ENCODE measurements at regions not wholly inside any gene's neighbourhood (a gene's known extent, or its start where the extent isn't known, plus 50 kb on each side); places are given as distances from the start of the nearest gene placed in this dataset.
"Not testable (repeated sequence)": the region's sequence is repeated elsewhere in the genome, so short reads cannot be mapped to it uniquely, and the experiment has no call there.

DNA sequence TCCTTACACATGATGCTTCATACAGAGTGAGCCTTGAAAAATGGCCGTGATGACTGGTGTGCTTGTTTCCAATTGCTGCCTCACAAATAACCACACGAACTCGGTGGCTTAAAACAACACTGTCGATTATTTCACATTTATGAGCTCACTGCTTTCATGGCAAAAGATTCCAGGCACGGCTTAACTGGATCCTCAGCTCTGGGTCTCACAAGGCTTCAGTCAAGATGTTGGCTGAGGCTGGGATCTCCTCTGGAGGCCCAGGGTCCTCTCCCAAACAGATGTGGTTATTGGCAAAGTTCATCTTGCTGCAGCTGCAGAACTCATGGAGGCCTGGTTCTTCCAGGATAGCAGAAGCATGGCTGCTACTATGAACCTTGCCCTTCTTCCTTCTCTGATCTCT lies 144.6 kb downstream of the TFAP2C start:
- no peak for DNase-seq

- no peak for DNase-seq
These were observed 145.8 kb downstream of the TFAP2C start for GRCh38 chr20:56774873-56775272.

DNA sequence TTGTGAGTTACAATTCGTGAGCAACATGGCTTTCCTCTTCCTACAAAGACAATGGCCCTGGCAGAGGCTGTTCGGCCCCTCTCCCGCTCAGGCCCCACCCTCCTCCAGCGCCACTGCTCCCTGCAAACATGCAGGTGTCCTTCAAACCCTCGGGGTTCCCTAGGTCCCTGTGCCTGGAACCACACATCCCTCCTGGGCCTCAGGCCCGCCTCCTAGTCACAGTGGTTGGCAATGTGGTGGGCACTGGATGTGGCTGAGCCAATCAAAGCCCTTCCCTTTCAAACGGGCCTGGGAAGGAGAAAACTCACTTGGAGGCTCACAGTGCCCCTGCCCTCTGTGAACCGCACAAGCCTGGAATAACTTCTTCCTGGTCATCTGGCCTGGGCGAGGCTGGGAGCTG lies 147.2 kb downstream of the TFAP2C start:
- no peak for DNase-seq

DNA sequence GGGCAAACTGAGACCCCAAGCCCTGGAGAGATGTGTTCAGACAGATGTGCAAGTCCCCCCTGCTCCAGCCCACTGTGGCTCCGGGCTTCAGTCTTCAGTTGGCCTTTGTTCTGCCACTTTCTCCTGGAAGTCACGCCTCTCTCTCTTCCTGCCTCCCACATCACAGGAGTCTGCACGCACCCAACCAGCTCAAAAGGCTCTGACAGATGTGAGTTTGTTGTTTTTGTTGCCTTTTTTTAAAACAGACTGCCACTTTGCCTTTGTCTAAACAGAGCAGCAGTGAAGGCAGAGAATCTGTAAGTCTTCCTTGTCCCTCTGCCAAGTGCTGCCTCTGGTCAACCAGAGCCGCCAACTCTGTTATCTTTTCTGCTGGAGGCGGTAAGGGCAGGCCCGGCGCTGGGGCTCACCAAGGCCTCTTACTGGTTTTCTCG lies 149.7 kb downstream of the TFAP2C start:
- no peak for DNase-seq

DNA sequence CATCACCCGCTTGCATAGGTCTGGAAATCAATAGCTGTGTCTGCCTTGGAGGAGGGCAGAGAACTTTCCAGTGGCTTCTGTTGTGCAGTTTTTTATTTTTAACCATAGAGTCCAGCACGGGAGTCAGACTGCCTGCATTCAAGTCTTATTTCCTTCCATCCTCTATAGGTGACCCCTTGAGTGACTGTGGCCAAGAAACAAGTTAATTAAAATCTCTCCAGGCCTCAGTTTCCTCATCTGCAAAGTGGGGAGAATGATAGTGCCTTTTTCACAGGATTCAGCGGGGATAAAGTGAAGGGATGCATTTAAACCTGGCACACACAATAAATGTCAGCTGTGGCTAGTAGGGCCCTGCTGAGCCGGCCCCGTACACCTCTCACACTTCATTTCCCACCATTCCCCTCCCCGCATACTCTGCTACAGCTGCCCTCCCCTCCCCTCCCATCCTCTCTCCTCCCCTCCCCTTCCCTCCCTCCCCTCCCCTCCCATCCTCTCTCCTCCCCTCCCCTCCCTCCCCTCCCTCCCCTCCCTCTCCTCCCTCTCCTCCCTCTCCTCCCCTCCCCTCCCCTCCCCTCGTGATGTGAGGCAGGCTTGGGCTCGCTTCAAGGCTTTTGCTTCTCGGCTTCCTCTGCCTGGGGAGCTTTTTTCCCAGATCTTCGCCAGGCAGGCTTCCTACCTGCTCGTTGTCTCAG lies 150.5 kb downstream of the TFAP2C start:
- DNase-seq = no peak

DNA sequence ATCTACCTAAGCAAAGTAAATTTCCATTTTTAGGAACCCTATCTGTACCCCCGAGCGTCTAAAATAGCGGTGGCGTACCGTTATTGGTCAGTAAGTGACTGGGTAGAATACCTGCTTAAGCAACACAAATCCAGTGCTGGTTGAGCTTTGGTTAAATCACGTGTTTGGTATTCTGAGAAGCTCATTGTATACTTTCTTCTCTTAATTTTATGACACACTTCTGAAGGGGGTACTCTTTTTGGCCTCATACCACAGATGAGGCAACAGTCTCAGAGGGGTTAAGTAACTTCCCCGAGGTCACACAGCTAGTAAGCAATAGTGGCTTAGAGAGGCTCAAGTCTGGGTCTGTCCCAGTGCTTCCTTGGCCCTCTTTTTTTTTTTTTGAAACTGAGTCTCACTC lies 151.2 kb downstream of the TFAP2C start:
- no peak for DNase-seq

- DNase-seq = no peak
These were observed 152.1 kb downstream of the TFAP2C start for GRCh38 chr20:56781108-56781739.

DNA sequence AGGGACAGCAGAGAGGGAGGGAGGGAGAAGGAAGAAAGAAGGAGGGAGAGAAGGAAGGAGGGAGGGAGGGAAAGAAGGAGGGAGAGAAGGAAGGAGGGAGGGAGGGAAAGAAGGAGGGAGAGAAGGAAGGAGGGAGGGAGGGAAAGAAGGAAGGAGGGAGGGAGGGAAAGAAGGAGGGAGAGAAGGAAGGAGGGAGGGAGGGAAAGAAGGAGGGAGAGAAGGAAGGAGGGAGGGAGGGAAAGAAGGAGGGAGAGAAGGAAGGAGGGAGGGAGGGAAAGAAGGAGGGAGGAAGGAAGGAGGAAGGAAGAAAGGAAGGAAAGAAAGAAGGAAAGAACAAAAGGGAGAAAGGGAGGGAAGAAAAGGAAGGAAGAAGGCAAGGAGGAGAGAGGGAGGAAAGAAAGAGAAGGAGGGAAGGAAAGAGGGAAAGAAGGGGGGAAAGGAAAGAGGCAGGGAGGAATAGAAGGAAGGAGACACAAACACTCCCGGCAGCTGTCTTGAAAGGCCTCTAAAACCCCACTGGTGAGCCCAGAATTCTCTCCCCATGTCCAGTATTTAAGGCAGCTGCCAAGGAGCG lies 153.0 kb downstream of the TFAP2C start:
- not testable (repeated sequence) for DNase-seq

DNA sequence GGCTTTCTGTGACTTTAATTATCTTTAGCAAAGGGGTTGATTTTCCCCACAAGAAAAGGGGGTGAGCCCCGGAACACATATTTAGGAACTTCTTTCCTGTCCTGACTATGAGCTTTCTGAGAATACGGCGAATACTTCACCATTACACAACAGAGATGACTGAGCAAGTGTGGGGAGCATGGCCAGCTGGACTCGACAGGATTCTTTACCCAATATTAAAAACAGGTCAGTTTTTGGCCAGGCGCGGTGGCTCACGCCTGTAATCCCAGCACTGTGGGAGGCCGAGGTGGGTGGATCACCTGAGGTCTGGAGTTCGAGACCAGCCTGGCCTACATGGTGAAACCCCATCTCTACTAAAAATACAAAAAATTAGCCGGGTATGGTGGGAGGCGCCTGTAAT lies 153.7 kb downstream of the TFAP2C start:
- not testable (repeated sequence) for DNase-seq

GRCh38 chr20:56783826-56784225 lies 154.7 kb downstream of the TFAP2C start:
- no peak for DNase-seq

DNA sequence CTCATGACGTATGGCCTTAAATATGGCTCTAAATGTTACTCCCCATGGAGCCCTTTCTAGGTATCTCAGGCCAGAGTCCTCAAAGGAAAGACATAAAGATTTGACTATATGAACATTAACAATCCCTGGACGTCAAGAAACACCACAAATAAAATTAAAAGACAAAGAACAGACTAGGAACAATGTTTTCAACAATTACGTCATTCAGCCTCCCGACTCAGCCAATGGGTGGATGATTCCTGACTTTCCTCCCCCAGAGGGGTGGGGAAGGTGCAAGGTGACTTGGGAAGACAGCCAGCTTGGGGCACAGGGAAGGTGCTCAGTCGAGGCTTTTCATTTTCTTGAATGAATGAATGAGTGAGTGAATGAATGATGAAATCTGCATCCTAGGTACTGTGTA lies 157.4 kb downstream of the TFAP2C start:
- DNase-seq = no peak

DNA sequence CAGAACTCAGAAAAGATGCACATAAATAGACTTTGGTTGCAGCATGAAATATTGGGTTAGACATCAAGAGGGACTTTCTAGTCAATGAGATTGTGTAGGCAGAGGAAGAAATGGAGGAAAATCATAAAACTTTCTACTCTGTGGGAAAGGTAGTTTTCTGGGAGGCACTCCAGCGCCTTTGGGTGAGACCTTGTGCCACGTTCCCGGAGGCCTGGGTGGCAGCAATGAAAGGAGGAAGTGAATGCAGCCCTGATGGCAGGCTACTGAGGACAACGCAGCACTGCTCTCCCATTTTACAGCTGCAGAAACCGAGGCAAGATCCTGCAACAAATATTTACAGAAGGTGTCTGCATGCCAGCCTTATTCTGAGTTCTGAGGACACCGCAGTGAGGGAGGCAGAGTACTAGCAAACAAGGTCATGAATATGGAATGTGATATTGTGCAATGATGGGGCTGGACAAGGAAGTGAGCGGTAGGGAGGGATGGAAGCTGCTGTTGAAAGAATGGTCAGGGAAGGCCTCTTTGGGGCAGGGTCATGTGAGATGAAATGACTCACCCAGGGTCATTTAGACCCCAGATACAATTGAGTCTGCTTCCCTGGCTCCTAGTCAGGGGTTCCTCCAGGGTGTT lies 159.1 kb downstream of the TFAP2C start:
- no peak for DNase-seq

GRCh38 chr20:56788671-56789610 lies 159.8 kb downstream of the TFAP2C start:
- DNase-seq = no peak

DNA sequence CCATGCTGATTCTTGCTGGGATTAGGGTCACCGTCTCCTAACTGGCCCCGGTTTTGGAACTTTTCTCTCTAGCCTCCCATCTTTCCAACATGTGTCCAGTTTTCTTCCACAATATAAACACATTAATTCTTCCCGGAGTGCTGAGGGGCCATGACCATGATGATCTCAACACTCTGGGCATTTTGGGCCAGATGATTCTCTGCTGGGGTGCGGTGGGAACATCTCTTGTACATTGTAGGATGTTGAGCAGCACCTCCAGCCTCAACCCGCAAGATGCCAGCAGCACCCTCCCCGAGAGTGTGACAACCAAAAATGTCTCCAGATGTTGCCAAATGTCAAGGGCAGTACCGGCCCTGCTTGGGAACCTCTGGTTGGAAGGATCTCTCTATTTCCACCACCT lies 164.8 kb downstream of the TFAP2C start:
- no peak for DNase-seq

GRCh38 chr20:56795492-56795891 lies 166.4 kb downstream of the TFAP2C start:
- no peak for DNase-seq

DNA sequence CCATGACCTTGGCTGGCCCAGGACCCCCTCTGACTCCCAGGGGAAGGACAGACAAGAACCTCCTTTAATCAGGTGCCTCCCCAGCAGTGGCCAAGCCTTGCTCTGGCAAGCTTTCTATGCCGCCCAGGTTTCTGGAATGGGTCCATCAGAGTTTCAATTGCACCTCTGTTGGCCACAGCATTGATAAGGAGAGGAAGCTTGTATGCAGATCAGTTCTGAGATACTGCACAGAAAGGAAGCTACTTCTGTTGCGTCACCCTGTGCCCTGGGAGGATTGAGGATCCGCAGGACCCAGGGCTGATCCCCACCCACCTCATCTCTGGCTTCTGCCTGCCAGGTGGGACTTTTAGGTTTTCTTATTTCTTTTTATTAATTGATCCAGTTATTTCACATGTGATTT lies 167.2 kb downstream of the TFAP2C start:
- no peak for DNase-seq

DNA sequence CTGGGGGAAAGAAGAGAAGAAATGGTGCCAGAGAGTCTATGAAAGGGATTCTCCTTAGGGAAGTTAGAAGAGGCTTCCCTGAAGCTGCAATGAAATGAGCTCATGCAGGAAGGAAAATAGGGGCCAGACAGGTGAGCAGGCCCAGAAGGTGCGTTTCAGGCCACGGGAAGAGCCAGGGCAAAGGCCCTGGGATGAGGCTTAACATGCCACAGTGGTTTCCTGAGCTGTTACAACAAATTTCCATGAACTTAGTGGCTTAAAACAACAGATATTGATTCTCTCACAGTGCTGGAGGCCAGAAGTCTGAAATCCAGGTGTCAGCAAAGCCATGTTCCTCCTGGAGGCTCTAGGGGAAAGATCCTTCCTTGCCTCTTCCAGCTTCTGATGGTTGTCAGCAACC lies 167.9 kb downstream of the TFAP2C start:
- no peak for DNase-seq

- DNase-seq = no peak
These were observed 169.5 kb downstream of the TFAP2C start for GRCh38 chr20:56798634-56799033.

DNA sequence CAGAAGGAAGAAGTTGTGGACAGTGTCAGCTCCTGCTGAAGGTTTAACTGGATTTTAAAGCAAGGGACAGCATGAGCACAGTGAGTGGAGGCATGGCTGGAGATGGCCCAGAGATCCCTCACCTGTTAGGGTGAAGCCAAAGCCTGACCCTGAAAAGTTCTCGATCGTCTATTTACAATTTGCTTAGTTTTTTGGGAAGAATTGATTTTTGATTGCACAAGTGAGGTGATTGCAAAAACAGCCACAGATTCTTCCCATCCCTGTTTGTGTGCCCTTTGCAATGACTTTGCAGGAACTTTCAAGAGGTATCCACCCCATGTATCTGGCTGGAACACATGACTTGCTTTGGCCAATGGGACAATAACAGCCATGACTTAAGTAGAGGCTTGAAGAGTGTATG lies 170.1 kb downstream of the TFAP2C start:
- DNase-seq = no peak

DNA sequence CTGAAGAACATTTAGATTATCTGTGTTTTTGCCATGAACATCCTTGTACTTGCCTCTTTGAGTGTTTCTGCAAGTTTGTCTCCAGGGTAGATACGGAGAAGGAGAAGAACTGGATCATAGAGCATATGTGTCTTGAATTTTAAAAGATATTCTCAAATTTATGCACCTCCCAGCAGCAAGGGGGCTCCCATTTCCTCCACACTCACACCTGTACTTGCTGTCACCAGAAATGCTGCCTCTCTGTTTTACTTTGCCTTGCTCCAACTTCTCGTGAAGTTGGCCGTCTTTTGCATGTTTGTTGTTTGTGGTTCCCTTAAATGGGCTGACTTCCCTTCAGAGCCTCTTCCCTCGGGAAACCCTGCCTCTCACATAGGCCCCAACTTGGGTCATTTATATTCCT lies 171.0 kb downstream of the TFAP2C start:
- no peak for DNase-seq

- no peak for DNase-seq
These were observed 173.1 kb downstream of the TFAP2C start for GRCh38 chr20:56801971-56802755.

DNA sequence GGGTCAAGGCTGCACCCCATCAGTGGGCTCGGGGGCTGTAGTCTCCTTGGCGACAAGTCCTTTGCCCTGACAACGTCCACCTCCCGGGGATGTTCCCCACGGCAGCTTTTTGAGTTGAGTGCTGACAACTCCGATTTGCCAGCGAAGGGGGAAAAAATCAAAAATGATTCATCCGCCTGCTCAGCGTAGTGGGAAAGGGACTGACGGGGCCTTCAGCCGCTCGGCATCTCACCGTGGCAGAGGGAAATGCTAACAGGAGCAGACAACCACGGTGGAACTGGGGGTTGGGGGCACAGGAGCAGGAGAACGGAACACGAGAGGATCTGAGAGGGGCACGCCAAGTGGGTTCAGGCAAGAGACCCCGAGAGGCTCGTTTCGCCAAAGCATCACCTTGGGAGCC lies 173.7 kb downstream of the TFAP2C start:
- no peak for DNase-seq

Data from NCI-H69 (cell line).